Gastrocnemius medialis (tissue), 4 donors: ENCODE measurements at regions not wholly inside any gene's neighbourhood (a gene's known extent, or its start where the extent isn't known, plus 50 kb on each side); places are given as distances from the start of the nearest gene placed in this dataset.

Experiments
- ATAC-seq, 2 donors: fragments of 150-250 bp; one replicate each; pipeline ENCODE4 v1.9.1; 2016
- DNase-seq, 2 donors: peaks; one replicate each; pipeline ENCODE4 v3.0.0-alpha.2; 2019
- H3K27ac ChIP-seq, 4 donors: fragments of 200-600 bp; sonication (generic); 1 replicate in 1 of 4; 2 replicates in 3 of 4; pipeline ENCODE4 v1.5.1; 2016 to 2018; ENCODE audit warnings: mild to moderate bottlenecking in 2 of 4, moderate library complexity in 1 of 4
- H3K27me3 ChIP-seq, 3 donors: fragments of 200-600 bp; sonication (generic) in 2 of 3; 1 replicate in 1 of 3; 2 replicates in 2 of 3; pipeline versions ENCODE4 v1.5.1 to v1.6.0; 2016 to 2019; ENCODE audit warnings: mild to moderate bottlenecking in 1 of 3, moderate library complexity in 1 of 3
- H3K36me3 ChIP-seq, 2 donors: fragments of 200-600 bp; sonication (generic) in 1 of 2; one replicate each; pipeline ENCODE4 v1.5.1; 2017 to 2018
- H3K4me1 ChIP-seq, 2 donors: fragments of 200-600 bp; sonication (generic) in 1 of 2; one replicate each; pipeline ENCODE4 v1.5.1; 2016 to 2017; ENCODE audit warnings: mild to moderate bottlenecking in 2 of 2
- H3K4me3 ChIP-seq, 4 donors: fragments of 200-600 bp; sonication (generic) in 3 of 4; 1 replicate in 1 of 4; 2 replicates in 3 of 4; pipeline ENCODE4 v1.5.1; 2016 to 2019; ENCODE audit warnings: mild to moderate bottlenecking in 2 of 4
- H3K9me3 ChIP-seq, 3 donors: fragments of 200-600 bp; sonication (generic) in 2 of 3; 1 replicate in 1 of 3; 2 replicates in 2 of 3; pipeline ENCODE4 v1.5.1; 2016 to 2019
- CTCF ChIP-seq, 5 experiments: fragments of 450-650 bp in 3 of 5; fragments of 200-600 bp in 2 of 5; sonication (generic) in 2 of 5; IDR thresholded peaks in 4 of 5; conservative IDR thresholded peaks in 1 of 5; 1 replicate in 4 of 5; 2 replicates in 1 of 5; pipeline ENCODE4 v1.5.1; 2016 to 2019; ENCODE audit warnings: antibody characterized with exemption in 5 of 5, mild to moderate bottlenecking in 3 of 5, moderate library complexity in 3 of 5
- POLR2A ChIP-seq, 2 donors: fragments of 450-650 bp; IDR thresholded peaks; one replicate each; pipeline ENCODE4 v1.6.1; 2017; ENCODE audit warnings: antibody characterized with exemption in 2 of 2, mild to moderate bottlenecking in 2 of 2, moderate library complexity in 2 of 2
- in situ Hi-C, 4 donors: fragments of 200-750 bp; cut with MboI; loops; one replicate each; pipeline versions ENCODE4 v1.15.0 to v1.8.0; 2017; ENCODE audit warnings: low sequenced_read_pairs in 4 of 4
- intact Hi-C: fragments of 100-400 bp; cut with DNase I; formaldehyde crosslinking; loops from one replicate; pipeline ENCODE4 v1.15.1; 2023; ENCODE audit warnings: low total_unique reads

GRCh38 chr3:661356-661755 lies 431.5 kb upstream of the CNTN6 start:
- ATAC-seq = no peak
- no peak for DNase-seq
- Histone ChIP-seq H3K27ac (no peak overlapping the region), H3K4me1 (no peaks in the 10 kb centered on the region), H3K4me3 (no peak overlapping the region), H3K27me3 (no peaks in the 10 kb centered on the region), H3K36me3 (no peaks in the 10 kb centered on the region), H3K9me3 (no peaks in the 10 kb centered on the region)
- in situ Hi-C loops = no loop called here
- intact Hi-C loops = no loop called here
- TF ChIP-seq CTCF (IDR thresholded peaks at IDR 0.05 in 4 of 5, conservative IDR thresholded peaks at IDR 0.05 in 1 of 5) = no peak
- no peak for TF ChIP-seq POLR2A (IDR thresholded peaks at IDR 0.05)

GRCh38 chr3:674116-674515 lies 418.7 kb upstream of the CNTN6 start:
- TF ChIP-seq POLR2A (IDR thresholded peaks at IDR 0.05) (no peak), CTCF (IDR thresholded peaks at IDR 0.05 in 4 of 5, conservative IDR thresholded peaks at IDR 0.05 in 1 of 5) (no peak)
- Histone ChIP-seq H3K9me3 (no peaks in the 10 kb centered on the region), H3K27me3 (no peaks in the 10 kb centered on the region), H3K27ac (no peak overlapping the region), H3K36me3 (no peaks in the 10 kb centered on the region), H3K4me1 (no peaks in the 10 kb centered on the region), H3K4me3 (no peak overlapping the region)
- intact Hi-C loops (no loop called here), in situ Hi-C loops (no loop called here)
- ATAC-seq (no peak), DNase-seq (no peak)

- DNase-seq (no peak), ATAC-seq (no peak)
- H3K27ac ChIP-seq = no peak overlapping the region
- in situ Hi-C loops (no loop called here), intact Hi-C loops (no loop called here)
- H3K4me1 ChIP-seq = no peaks in the 10 kb centered on the region
- no peaks in the 10 kb centered on the region for H3K9me3 ChIP-seq
- TF ChIP-seq POLR2A (IDR thresholded peaks at IDR 0.05) (no peak), CTCF (IDR thresholded peaks at IDR 0.05 in 4 of 5, conservative IDR thresholded peaks at IDR 0.05 in 1 of 5) (no peak)
- no peak overlapping the region for H3K4me3 ChIP-seq
- no peaks in the 10 kb centered on the region for H3K27me3 ChIP-seq
- no peaks in the 10 kb centered on the region for H3K36me3 ChIP-seq
Measured at GRCh38 chr3:675846-676245, 417.0 kb upstream of the CNTN6 start.

GRCh38 chr3:683770-684169 lies 409.1 kb upstream of the CNTN6 start:
- no peak for TF ChIP-seq POLR2A (IDR thresholded peaks at IDR 0.05)
- TF ChIP-seq CTCF (IDR thresholded peaks at IDR 0.05 in 4 of 5, conservative IDR thresholded peaks at IDR 0.05 in 1 of 5) = no peak
- H3K27ac ChIP-seq = no peak overlapping the region
- H3K9me3 ChIP-seq = no peaks in the 10 kb centered on the region
- in situ Hi-C loops (no loop called here), intact Hi-C loops (no loop called here)
- DNase-seq (no peak), ATAC-seq (no peak)
- no peaks in the 10 kb centered on the region for H3K36me3 ChIP-seq
- H3K4me3 ChIP-seq = no peak overlapping the region
- H3K4me1 ChIP-seq = no peaks in the 10 kb centered on the region
- H3K27me3 ChIP-seq = no peaks in the 10 kb centered on the region

- Histone ChIP-seq H3K4me1 (no peaks in the 10 kb centered on the region), H3K4me3 (no peak overlapping the region), H3K36me3 (no peaks in the 10 kb centered on the region), H3K9me3 (no peaks in the 10 kb centered on the region), H3K27ac (no peak overlapping the region), H3K27me3 (no peaks in the 10 kb centered on the region)
- intact Hi-C loops = no loop called here
- TF ChIP-seq CTCF (IDR thresholded peaks at IDR 0.05 in 4 of 5, conservative IDR thresholded peaks at IDR 0.05 in 1 of 5) (no peak), POLR2A (IDR thresholded peaks at IDR 0.05) (no peak)
- in situ Hi-C loops = no loop called here
- ATAC-seq (no peak), DNase-seq (no peak)
Measured at GRCh38 chr3:690770-691169, 402.1 kb upstream of the CNTN6 start.
